ENCODE measurements at regions not wholly inside any gene's neighbourhood (a gene's known extent, or its start where the extent isn't known, plus 50 kb on each side); places are given as distances from the start of the nearest gene placed in this dataset.

DNA sequence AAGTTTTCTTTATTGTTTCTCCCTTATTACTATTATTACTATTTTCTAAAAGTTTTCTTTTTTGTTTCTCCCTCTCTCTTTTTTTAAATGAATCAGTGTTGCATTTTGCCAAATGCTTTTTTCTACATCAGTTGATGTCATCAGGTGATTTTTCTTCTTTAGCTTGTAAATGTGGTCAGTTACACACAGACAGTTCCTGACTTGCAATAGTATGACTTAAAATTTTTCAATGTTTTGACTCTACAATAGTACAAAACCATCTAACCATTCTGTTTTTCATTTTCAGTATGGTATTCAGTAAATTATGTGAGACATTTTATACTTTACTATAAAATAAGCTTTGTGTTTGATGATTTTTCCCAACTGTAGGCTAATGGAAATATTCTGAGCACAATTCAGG, 443.0 kb downstream of the GADD45G start:
- TF ChIP-seq, protein P1, sequence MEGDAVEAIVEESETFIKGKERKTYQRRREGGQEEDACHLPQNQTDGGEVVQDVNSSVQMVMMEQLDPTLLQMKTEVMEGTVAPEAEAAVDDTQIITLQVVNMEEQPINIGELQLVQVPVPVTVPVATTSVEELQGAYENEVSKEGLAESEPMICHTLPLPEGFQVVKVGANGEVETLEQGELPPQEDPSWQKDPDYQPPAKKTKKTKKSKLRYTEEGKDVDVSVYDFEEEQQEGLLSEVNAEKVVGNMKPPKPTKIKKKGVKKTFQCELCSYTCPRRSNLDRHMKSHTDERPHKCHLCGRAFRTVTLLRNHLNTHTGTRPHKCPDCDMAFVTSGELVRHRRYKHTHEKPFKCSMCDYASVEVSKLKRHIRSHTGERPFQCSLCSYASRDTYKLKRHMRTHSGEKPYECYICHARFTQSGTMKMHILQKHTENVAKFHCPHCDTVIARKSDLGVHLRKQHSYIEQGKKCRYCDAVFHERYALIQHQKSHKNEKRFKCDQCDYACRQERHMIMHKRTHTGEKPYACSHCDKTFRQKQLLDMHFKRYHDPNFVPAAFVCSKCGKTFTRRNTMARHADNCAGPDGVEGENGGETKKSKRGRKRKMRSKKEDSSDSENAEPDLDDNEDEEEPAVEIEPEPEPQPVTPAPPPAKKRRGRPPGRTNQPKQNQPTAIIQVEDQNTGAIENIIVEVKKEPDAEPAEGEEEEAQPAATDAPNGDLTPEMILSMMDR (IDR thresholded peaks at IDR 0.05): no peak
- TF ChIP-seq POLR2AphosphoS5 (IDR thresholded peaks at IDR 0.05): no peak

Measured in suprapubic skin (tissue), 3 donors.